NCI-H2171 treated with DMSO at 0.1 percent for 48 hours (cell line): ENCODE measurements at regions not wholly inside any gene's neighbourhood (a gene's known extent, or its start where the extent isn't known, plus 50 kb on each side); places are given as distances from the start of the nearest gene placed in this dataset.
A peak's percentile ranks its signal among the peaks of the same experiment; 100 is the strongest.
"Not testable (repeated sequence)": the region's sequence is repeated elsewhere in the genome, so short reads cannot be mapped to it uniquely, and the experiment has no call there.

Experiments used
- DNase-seq: peaks from one replicate; lab custom pipeline; 2025; lab: John Stamatoyannopoulos, UW

GRCh38 chr5:121105921-121106320 lies 641.8 kb downstream of the PRR16 start:
- no peak for DNase-seq

GRCh38 chr5:121106721-121107690 lies 642.9 kb downstream of the PRR16 start:
- DNase-seq, result not testable (repeated sequence)

- no peak for DNase-seq
Observed at GRCh38 chr5:121108725-121109124, 644.6 kb downstream of the PRR16 start.

DNA sequence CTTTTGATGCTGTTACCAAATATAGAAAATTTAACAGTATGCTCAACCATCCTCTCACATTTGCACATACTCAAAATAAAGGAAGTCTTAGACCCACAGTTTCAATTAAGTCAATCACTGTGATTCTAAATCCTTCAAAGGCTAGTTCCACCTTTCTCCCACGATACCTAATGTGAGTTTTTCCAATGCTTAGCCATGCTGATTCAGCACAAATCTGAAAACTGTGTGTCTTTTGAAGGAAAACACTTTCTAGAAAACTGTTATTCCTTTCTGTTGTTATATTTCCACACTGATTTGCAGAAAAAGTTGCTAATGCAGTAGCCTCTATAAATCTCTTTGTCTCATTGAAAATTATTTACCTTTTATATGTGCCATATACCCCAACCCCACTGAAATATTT lies 645.7 kb downstream of the PRR16 start:
- DNase-seq, result no peak

- DNase-seq, result no peak
Observed at GRCh38 chr5:121121786-121122185, 657.7 kb downstream of the PRR16 start.

DNA sequence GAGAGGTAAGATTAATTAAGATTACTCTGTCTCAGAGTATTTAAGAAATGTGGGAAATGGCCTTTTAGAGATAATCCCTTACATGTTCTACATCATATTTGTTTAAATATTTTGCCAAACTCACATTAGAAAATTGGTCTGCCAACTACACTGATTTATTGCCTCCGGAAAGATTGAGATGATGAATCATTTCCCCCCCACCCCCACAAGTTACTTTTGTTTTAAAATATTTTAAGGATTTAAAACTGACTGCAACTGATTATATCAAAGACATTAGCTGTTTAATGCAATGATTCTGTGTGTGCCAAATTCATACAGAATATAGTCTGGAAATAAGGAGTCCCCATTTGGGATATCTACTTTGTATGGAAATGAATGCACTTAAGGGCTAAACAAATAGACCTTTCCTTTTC lies 674.4 kb downstream of the PRR16 start:
- no peak for DNase-seq

GRCh38 chr5:121138952-121139351 lies 674.9 kb downstream of the PRR16 start:
- no peak for DNase-seq

DNA sequence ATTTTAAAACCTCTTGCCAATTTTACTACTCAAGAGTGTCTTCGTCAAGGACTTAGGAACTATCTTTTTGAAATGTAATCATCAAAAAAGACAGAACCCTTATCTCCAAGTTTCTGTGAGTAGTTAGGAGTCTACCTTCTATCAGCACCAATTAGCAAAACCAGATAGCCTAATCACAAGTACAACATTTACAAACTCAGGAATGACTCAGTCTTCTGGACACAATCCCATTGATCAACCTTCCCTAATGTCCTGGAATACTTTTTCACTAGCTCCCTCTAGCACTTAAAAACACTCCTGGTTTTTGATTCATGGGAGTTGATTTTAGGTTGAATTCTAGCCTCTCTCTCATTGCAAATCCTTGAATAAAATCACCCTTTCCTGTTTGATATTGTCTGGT lies 680.7 kb downstream of the PRR16 start:
- no peak for DNase-seq

- DNase-seq, result no peak
Observed at GRCh38 chr5:121151534-121151933, 687.4 kb downstream of the PRR16 start.

- no peak for DNase-seq
Observed at GRCh38 chr5:121152411-121152810, 688.3 kb downstream of the PRR16 start.

- no peak for DNase-seq
Observed at GRCh38 chr5:121156565-121156964, 692.5 kb downstream of the PRR16 start.

DNA sequence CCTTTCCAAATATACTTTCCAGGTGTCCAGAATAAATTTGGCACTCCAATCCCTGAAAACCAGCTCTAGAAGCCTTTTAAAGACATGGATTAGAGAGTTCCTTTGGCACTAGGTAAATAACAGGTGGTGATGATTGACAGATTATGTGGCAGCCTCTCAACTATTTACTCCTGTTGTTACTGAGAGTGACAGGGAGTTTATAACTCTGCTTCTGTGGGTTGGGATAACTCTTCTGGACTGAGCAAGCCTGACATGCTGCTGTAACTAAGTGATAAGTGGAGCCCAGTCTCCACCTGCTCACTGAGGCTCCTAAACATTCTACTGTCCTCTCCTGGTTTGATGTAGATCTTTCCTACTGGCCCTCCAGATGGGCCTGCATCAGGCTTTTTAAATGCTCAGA lies 693.2 kb upstream of the FTMT start:
- DNase-seq, result no peak

DNA sequence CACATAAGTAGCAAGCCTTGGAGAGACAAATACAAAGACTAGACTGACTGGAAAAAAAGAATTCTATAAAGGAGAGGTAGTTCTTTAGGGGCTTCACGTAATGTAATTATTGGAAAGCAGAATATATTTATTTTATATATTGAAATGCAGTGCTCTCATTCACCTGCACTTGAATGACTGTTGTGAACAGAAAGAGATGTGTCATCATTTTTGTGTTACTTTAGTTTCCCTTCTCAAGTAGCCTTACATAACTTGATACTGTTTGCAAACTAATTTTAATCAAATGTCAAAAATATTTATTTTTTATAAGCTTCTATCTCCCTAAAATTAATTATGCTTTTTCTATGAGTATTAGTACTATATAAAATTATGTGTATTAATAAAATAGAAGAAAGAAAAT lies 691.1 kb upstream of the FTMT start:
- no peak for DNase-seq

GRCh38 chr5:121164632-121165031 lies 687.0 kb upstream of the FTMT start:
- DNase-seq, result no peak

- DNase-seq, result no peak
Observed at GRCh38 chr5:121171361-121171760, 680.3 kb upstream of the FTMT start.

DNA sequence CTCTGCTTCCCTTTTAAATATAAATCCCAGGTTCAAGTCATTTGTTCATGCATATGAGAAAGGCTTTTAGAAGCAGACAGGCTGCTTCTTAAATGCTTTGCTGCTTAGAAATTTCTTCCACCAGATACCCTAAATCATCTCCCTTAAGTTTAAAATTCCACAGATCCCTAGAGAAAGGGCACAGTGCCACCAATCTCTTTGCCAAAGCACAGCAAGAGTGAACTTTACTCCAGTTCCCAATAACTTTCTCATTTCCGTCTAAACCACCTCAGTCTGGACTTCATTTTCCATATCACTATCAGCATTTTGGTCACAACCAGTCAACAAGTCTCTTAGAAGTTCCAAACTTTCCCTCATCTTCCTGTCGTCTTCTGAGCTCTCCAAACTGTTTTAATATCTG lies 679.8 kb upstream of the FTMT start:
- no peak for DNase-seq

DNA sequence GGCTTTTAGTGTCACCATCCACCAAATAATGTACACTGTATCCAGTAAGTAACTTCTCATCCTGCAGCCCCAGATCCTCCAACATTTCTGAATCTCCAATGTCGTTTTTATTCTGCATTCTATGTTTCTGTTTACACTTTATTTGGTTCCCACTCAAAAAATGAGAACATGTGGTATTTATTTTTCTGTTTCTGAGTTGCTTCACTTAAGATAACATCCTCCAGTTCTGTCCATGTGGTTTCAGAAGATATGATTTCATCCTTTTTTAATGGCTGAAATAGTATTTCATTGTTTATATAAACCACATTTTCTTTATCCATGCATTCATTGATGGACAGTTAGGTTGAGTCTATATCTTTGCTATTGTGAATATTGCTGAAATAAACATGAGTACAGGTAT lies 677.3 kb upstream of the FTMT start:
- no peak for DNase-seq

- no peak for DNase-seq
Observed at GRCh38 chr5:121175986-121176385, 675.7 kb upstream of the FTMT start.

GRCh38 chr5:121182788-121183490 lies 668.7 kb upstream of the FTMT start:
- no peak for DNase-seq

GRCh38 chr5:121188849-121189248 lies 662.8 kb upstream of the FTMT start:
- no peak for DNase-seq

- DNase-seq, result peak; percentile 28
Observed at GRCh38 chr5:121189342-121190305, 662.1 kb upstream of the FTMT start.
